Gastroesophageal sphincter (tissue), 4 donors: ENCODE measurements at regions not wholly inside any gene's neighbourhood (a gene's known extent, or its start where the extent isn't known, plus 50 kb on each side); places are given as distances from the start of the nearest gene placed in this dataset.

Experiments used
- ATAC-seq: fragments of 150-250 bp; one replicate; pipeline ENCODE4 v1.9.1; 2016; ENCODE audit warnings: mild to moderate bottlenecking, moderate library complexity
- H3K27ac ChIP-seq, 4 donors: fragments of 200-600 bp; sonication (generic) in 3 of 4; 1 replicate in 3 of 4; 2 replicates in 1 of 4; pipeline ENCODE4 v1.5.1; 2016 to 2019
- H3K27me3 ChIP-seq: fragments of 200-600 bp; sonication (generic); one replicate; pipeline ENCODE4 v1.5.1; 2019
- H3K36me3 ChIP-seq, 2 donors: fragments of 200-600 bp; sonication (generic); one replicate each; pipeline ENCODE4 v1.5.1; 2019; ENCODE audit warnings: control low read depth in 1 of 2
- H3K4me1 ChIP-seq, 3 donors: fragments of 200-600 bp; sonication (generic); 1 replicate in 2 of 3; 2 replicates in 1 of 3; pipeline ENCODE4 v1.5.1; 2016 to 2019; ENCODE audit warnings: control low read depth in 2 of 3
- H3K4me3 ChIP-seq, 2 donors: fragments of 200-600 bp; sonication (generic); one replicate each; pipeline ENCODE4 v1.5.1; 2019; ENCODE audit warnings: mild to moderate bottlenecking in 1 of 2, moderate library complexity in 1 of 2
- H3K9me3 ChIP-seq, 3 donors: fragments of 200-600 bp; sonication (generic); one replicate each; pipeline ENCODE4 v1.5.1; 2017 to 2019; ENCODE audit warnings: control low read depth in 2 of 3
- EP300 ChIP-seq: sonication (generic); formaldehyde crosslinking; IDR thresholded peaks from one replicate; pipeline ENCODE4 v1.6.1; 2017; ENCODE audit warnings: antibody characterized with exemption, mild to moderate bottlenecking
- POLR2A ChIP-seq, 2 donors: fragments of 450-650 bp; IDR thresholded peaks; one replicate each; pipeline ENCODE4 v1.6.1; 2017; ENCODE audit warnings: antibody characterized with exemption in 2 of 2, mild to moderate bottlenecking in 2 of 2, moderate library complexity in 1 of 2
- POLR2AphosphoS5 ChIP-seq: sonication (generic); formaldehyde crosslinking; IDR thresholded peaks from one replicate; pipeline ENCODE4 v1.6.1; 2017; ENCODE audit warnings: antibody characterized with exemption
- WGBS, 2 donors: methylation state at CpG; one replicate each; pipeline ENCODE4 v1.1.5; 2018; ENCODE audit warnings: low coverage in 1 of 2; 5-methylcytosine and 5-hydroxymethylcytosine counted together
- TF ChIP-seq, protein P1 (sequence below), 4 experiments: fragments of 200-600 bp in 2 of 4; fragments of 450-650 bp in 2 of 4; sonication (generic) in 1 of 4; IDR thresholded peaks; one replicate each; pipeline ENCODE4 v1.5.1; 2017 to 2019; ENCODE audit warnings: antibody characterized with exemption in 4 of 4, mild to moderate bottlenecking in 2 of 4, moderate library complexity in 2 of 4

- H3K27me3 ChIP-seq = peaks cover 17% of the 10 kb centered on the region
- TF ChIP-seq, protein P1, sequence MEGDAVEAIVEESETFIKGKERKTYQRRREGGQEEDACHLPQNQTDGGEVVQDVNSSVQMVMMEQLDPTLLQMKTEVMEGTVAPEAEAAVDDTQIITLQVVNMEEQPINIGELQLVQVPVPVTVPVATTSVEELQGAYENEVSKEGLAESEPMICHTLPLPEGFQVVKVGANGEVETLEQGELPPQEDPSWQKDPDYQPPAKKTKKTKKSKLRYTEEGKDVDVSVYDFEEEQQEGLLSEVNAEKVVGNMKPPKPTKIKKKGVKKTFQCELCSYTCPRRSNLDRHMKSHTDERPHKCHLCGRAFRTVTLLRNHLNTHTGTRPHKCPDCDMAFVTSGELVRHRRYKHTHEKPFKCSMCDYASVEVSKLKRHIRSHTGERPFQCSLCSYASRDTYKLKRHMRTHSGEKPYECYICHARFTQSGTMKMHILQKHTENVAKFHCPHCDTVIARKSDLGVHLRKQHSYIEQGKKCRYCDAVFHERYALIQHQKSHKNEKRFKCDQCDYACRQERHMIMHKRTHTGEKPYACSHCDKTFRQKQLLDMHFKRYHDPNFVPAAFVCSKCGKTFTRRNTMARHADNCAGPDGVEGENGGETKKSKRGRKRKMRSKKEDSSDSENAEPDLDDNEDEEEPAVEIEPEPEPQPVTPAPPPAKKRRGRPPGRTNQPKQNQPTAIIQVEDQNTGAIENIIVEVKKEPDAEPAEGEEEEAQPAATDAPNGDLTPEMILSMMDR (IDR thresholded peaks at IDR 0.05) = no peak
- TF ChIP-seq POLR2A (IDR thresholded peaks at IDR 0.05) (no peak), EP300 (no peak), POLR2AphosphoS5 (no peak)
- H3K9me3 ChIP-seq = no peaks in the 10 kb centered on the region
- WGBS, 2 donors = 76% methylated on average over 2 of the region's 2 CpGs; no CpG with 5 or more reads in 1 of the 2 donors
- H3K36me3 ChIP-seq = no peaks in the 10 kb centered on the region
- no peak overlapping the region for H3K4me3 ChIP-seq
- no peak overlapping the region for H3K27ac ChIP-seq
- no peaks in the 10 kb centered on the region for H3K4me1 ChIP-seq
- ATAC-seq = no peak
These were observed 102.9 kb upstream of the ALK start for GRCh38 chr2:30024281-30024680.

GRCh38 chr2:30026091-30027055 lies 105.0 kb upstream of the ALK start:
- Histone ChIP-seq H3K9me3 (no peaks in the 10 kb centered on the region), H3K4me3 (no peak overlapping the region), H3K27me3 (peaks cover 22% of the 10 kb centered on the region), H3K36me3 (no peaks in the 10 kb centered on the region), H3K4me1 (no peaks in the 10 kb centered on the region), H3K27ac (no peak overlapping the region)
- TF ChIP-seq, protein P1 (IDR thresholded peaks at IDR 0.05) = peak in 2 of 4 experiments; percentile 9 to 53
- no peak for TF ChIP-seq POLR2AphosphoS5
- ATAC-seq = peak; percentile 25
- WGBS, 2 donors = 10 to 39% methylated on average over 2 to 16 of the region's 23 CpGs

GRCh38 chr2:30029804-30030203 lies 108.4 kb upstream of the ALK start:
- no peak overlapping the region for H3K4me3 ChIP-seq
- TF ChIP-seq POLR2A (IDR thresholded peaks at IDR 0.05) = no peak
- H3K4me1 ChIP-seq = no peaks in the 10 kb centered on the region
- no peak for ATAC-seq
- peaks cover 23% of the 10 kb centered on the region for H3K27me3 ChIP-seq
- no peaks in the 10 kb centered on the region for H3K9me3 ChIP-seq
- 36 to 91% methylated on average over 1 of the region's 1 CpG for WGBS, 2 donors
- no peak overlapping the region for H3K27ac ChIP-seq
- H3K36me3 ChIP-seq = no peaks in the 10 kb centered on the region

GRCh38 chr2:30030361-30030760 lies 109.0 kb upstream of the ALK start:
- no peak for ATAC-seq
- 36 to 69% methylated on average over 2 to 3 of the region's 3 CpGs for WGBS, 2 donors
- TF ChIP-seq POLR2A (IDR thresholded peaks at IDR 0.05) = no peak
- TF ChIP-seq, protein P1 (IDR thresholded peaks at IDR 0.05) = no peak
- no peak for TF ChIP-seq POLR2AphosphoS5
- no peak for TF ChIP-seq EP300

DNA sequence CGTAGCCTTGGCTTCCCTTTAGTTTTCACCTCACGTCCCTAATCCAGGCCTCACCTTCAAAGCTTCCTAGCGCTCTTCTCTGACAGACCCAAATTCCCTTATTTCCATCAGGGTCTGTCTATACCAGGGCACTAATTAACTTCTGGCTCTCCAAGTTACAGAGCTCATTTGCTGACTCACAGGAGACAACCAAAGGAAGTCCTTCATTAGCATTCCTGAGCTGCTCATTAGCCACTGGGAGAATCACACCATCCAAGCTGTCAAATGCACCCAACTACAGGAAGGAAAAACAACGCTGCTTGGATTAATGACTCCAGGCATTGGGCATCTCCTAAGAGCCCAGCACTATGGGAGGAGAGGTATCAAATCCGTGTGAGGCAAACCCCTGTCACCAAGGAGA lies 109.8 kb upstream of the ALK start:
- Histone ChIP-seq H3K4me3 (no peak overlapping the region), H3K4me1 (no peaks in the 10 kb centered on the region), H3K36me3 (no peaks in the 10 kb centered on the region), H3K27ac (no peak overlapping the region), H3K27me3 (peaks cover 22% of the 10 kb centered on the region), H3K9me3 (no peaks in the 10 kb centered on the region)
- ATAC-seq = no peak
- WGBS, 2 donors = 38 to 41% methylated on average over 4 to 5 of the region's 5 CpGs
- TF ChIP-seq, protein P1 (IDR thresholded peaks at IDR 0.05) = no peak
- no peak for TF ChIP-seq EP300
- no peak for TF ChIP-seq POLR2AphosphoS5
- no peak for TF ChIP-seq POLR2A (IDR thresholded peaks at IDR 0.05)

More at GRCh38 chr2:30030361-30030760, 109.0 kb upstream of the ALK start:
- no peaks in the 10 kb centered on the region for H3K4me1 ChIP-seq
- H3K9me3 ChIP-seq = no peaks in the 10 kb centered on the region
- H3K36me3 ChIP-seq = no peaks in the 10 kb centered on the region
- peaks cover 23% of the 10 kb centered on the region for H3K27me3 ChIP-seq
- no peak overlapping the region for H3K4me3 ChIP-seq
- H3K27ac ChIP-seq = no peak overlapping the region
